Endothelial cell of umbilical vein (primary cell): ENCODE measurements at regions not wholly inside any gene's neighbourhood (a gene's known extent, or its start where the extent isn't known, plus 50 kb on each side); places are given as distances from the start of the nearest gene placed in this dataset.

Experiments
- BruUV-seq: library from RNA; stranded (reverse); fragments of 400-500 nt; replicated peaks from 2 replicates; lab custom pipeline; 2021; lab: Mats Ljungman, UMichigan
- CTCF ChIA-PET: fragments of 300-600, 350-600 bp; sonication (Branson Sonifier 250); formaldehyde crosslinking; loops from one replicate; lab custom pipeline; 2021; ENCODE audit warnings: antibody characterized with exemption, inconsistent platforms; lab: Charles Lee
- POLR2A ChIA-PET: fragments of 300-600, 350-600 bp; sonication (Branson Sonifier 250); formaldehyde crosslinking; loops from one replicate; lab custom pipeline; 2021; ENCODE audit warnings: antibody characterized with exemption, inconsistent platforms; lab: Charles Lee
- DNase-seq: peaks from one replicate; pipeline ENCODE4 v3.0.0-alpha.2; 2011; ENCODE audit warnings: low read depth, low spot score
- FAIRE-seq: peaks from 2 replicates; lab custom pipeline; 2011; peaks lifted over from hg19 to GRCh38; lab: Jason Lieb, UNC
- H2AFZ ChIP-seq: 2 replicates; pipeline ENCODE4 v1.6.0; 2012; ENCODE audit warnings: low read depth, low read length, control low read depth, inconsistent platforms
- H3K27ac ChIP-seq: 2 replicates; pipeline ENCODE4 v1.5.1; 2011; ENCODE audit warnings: low read depth, mild to moderate bottlenecking, control low read depth, low read length, moderate library complexity; ENCODE audit not compliant: insufficient read depth
- H3K27me3 ChIP-seq, 2 experiments: 2 replicates each; pipeline versions ENCODE4 v1.6.0 to v1.6.1; 2011; ENCODE audit warnings: low read length in 2 of 2, mixed read lengths in 1 of 2; ENCODE audit not compliant: control insufficient read depth in 2 of 2, insufficient read depth in 2 of 2
- H3K36me3 ChIP-seq, 2 experiments: 2 replicates in 1 of 2; 3 replicates in 1 of 2; pipeline ENCODE4 v1.5.1; 2011; ENCODE audit warnings: low read length in 2 of 2, mild to moderate bottlenecking in 1 of 2, moderate library complexity in 1 of 2; ENCODE audit not compliant: control insufficient read depth in 2 of 2, insufficient read depth in 2 of 2; ENCODE audit errors: extremely low read depth in 1 of 2
- H3K4me1 ChIP-seq: 3 replicates; pipeline ENCODE4 v1.5.1; 2011; ENCODE audit warnings: mild to moderate bottlenecking, low read length; ENCODE audit not compliant: control insufficient read depth, insufficient read depth; ENCODE audit errors: extremely low read depth
- H3K4me2 ChIP-seq: 2 replicates; pipeline ENCODE4 v1.6.1; 2011; ENCODE audit warnings: low read length, control low read depth, mixed read lengths; ENCODE audit not compliant: insufficient read depth
- H3K4me3 ChIP-seq, 3 experiments: fragments of 200-600 bp in 1 of 3; sonication (generic), shearing (Covaris generic) in 1 of 3; replicated peaks in 1 of 3; 2 replicates each; pipeline ENCODE4 v1.5.1; 2011 to 2016; ENCODE audit warnings: control low read depth in 3 of 3, low read length in 3 of 3, mild to moderate bottlenecking in 2 of 3, inconsistent platforms in 1 of 3, low read depth in 1 of 3, moderate library complexity in 1 of 3; ENCODE audit not compliant: insufficient read depth in 1 of 3
- H3K79me2 ChIP-seq: 2 replicates; pipeline ENCODE4 v1.6.0; 2012; ENCODE audit warnings: low read length, inconsistent platforms; ENCODE audit not compliant: control insufficient read depth, insufficient read depth
- H3K9ac ChIP-seq: replicated peaks from 2 replicates; pipeline ENCODE3; 2011; ENCODE audit warnings: low read length, control low read depth; ENCODE audit not compliant: insufficient read depth; ENCODE audit errors: extremely low read depth
- H3K9me1 ChIP-seq: replicated peaks from 3 replicates; pipeline ENCODE4 v1.6.0; 2011; ENCODE audit warnings: mild to moderate bottlenecking, low read length; ENCODE audit not compliant: control insufficient read depth, insufficient read depth; ENCODE audit errors: extremely low read depth
- H3K9me3 ChIP-seq: replicated peaks from 2 replicates; pipeline ENCODE4 v1.5.1; 2012; ENCODE audit warnings: low read length, inconsistent platforms; ENCODE audit not compliant: control insufficient read depth, insufficient read depth
- H4K20me1 ChIP-seq: replicated peaks from 2 replicates; pipeline ENCODE3; 2011; ENCODE audit warnings: mild to moderate bottlenecking, low read length; ENCODE audit not compliant: control insufficient read depth, insufficient read depth; ENCODE audit errors: extremely low read depth
- CTCF ChIP-seq, 2 donors: IDR thresholded peaks; 1 replicate in 1 of 2; 2 replicates in 1 of 2; pipeline ENCODE4 v1.5.1; 2011; ENCODE audit warnings: low read length in 2 of 2, mild to moderate bottlenecking in 2 of 2, moderate library complexity in 2 of 2, control low read depth in 1 of 2, inconsistent platforms in 1 of 2, low read depth in 1 of 2; ENCODE audit not compliant: insufficient read depth in 1 of 2; ENCODE audit errors: extremely low read depth in 1 of 2
- EZH2 ChIP-seq: IDR thresholded peaks from 2 replicates; pipeline ENCODE4 v1.6.1; 2012; ENCODE audit warnings: borderline replicate concordance, low read depth, mild to moderate bottlenecking, moderate library complexity, low read length, inconsistent platforms; ENCODE audit not compliant: severe bottlenecking
- FOS ChIP-seq: IDR thresholded peaks from 2 replicates; pipeline ENCODE4 v1.6.1; 2011; ENCODE audit warnings: mild to moderate bottlenecking, low read length, moderate library complexity, borderline replicate concordance; ENCODE audit not compliant: insufficient read depth
- GATA2 ChIP-seq: IDR thresholded peaks from 2 replicates; pipeline ENCODE4 v1.7.0; 2011; ENCODE audit warnings: low read depth, mild to moderate bottlenecking, moderate library complexity, mixed read lengths, low read length; ENCODE audit not compliant: insufficient read length, insufficient read depth
- JUN ChIP-seq: IDR thresholded peaks from 2 replicates; pipeline ENCODE4 v1.6.1; 2011; ENCODE audit warnings: borderline replicate concordance, low read depth; ENCODE audit not compliant: insufficient read length, insufficient read depth
- MYC ChIP-seq: IDR thresholded peaks from one replicate; pipeline ENCODE4 v1.6.1; 2011; ENCODE audit warnings: mild to moderate bottlenecking, low read depth, low read length
- POLR2A ChIP-seq: IDR thresholded peaks from 2 replicates; pipeline ENCODE4 v1.6.1; 2012; ENCODE audit warnings: low read depth, mild to moderate bottlenecking, control low read depth, low read length
- POLR2AphosphoS5 ChIP-seq: IDR thresholded peaks from 2 replicates; pipeline ENCODE4 v1.6.1; 2012; ENCODE audit warnings: low read depth, mild to moderate bottlenecking, control low read depth, low read length, moderate library complexity; ENCODE audit not compliant: insufficient read depth
- dilution Hi-C: fragments of 300-500 bp; cut with MboI; formaldehyde crosslinking; loops from one replicate; pipeline ENCODE4 v1.15.0; 2019; ENCODE audit warnings: low sequenced_read_pairs; ENCODE audit not compliant: extremely low pct_ligation_motif_present
- intact Hi-C: fragments of 100-400 bp; cut with micrococcal nuclease; formaldehyde crosslinking; loops from one replicate; pipeline ENCODE4 v1.10.0; 2022
- TF ChIP-seq, protein P1 (sequence below): IDR thresholded peaks from 2 replicates; pipeline ENCODE4 v1.6.1; 2011; ENCODE audit not compliant: insufficient read depth, insufficient read length

- dilution Hi-C loops: no loop called here
- no peak for FAIRE-seq
- intact Hi-C loops: no loop called here
- H3K4me2 ChIP-seq: no peak overlapping the region
- no peaks in the 10 kb centered on the region for H3K9me3 ChIP-seq
- no peak for DNase-seq
- H3K79me2 ChIP-seq: no peaks in the 10 kb centered on the region
- ChIA-PET CTCF (no interaction called here), POLR2A (no interaction called here)
- no peaks in the 10 kb centered on the region for H3K36me3 ChIP-seq
- no peaks in the 10 kb centered on the region for H4K20me1 ChIP-seq
- no peak overlapping the region for H3K4me3 ChIP-seq
- no TSS peak for BruUV-seq
- no peak overlapping the region for H3K27ac ChIP-seq
- H2AFZ ChIP-seq: no peak overlapping the region
- H3K9me1 ChIP-seq: no peaks in the 10 kb centered on the region
- no peak for TF ChIP-seq JUN
- TF ChIP-seq, protein P1, sequence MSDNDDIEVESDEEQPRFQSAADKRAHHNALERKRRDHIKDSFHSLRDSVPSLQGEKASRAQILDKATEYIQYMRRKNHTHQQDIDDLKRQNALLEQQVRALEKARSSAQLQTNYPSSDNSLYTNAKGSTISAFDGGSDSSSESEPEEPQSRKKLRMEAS: no peak
- TF ChIP-seq MYC: no peak
- TF ChIP-seq CTCF (IDR thresholded peaks at IDR 0.05; ENCODE audit: extremely low read depth in 1 of 2, insufficient read depth in 1 of 2, low read depth in 1 of 2, low read length in 2 of 2): no peak
- TF ChIP-seq FOS: no peak
- TF ChIP-seq POLR2AphosphoS5: no peak
- no peaks in the 10 kb centered on the region for H3K4me1 ChIP-seq
- H3K27me3 ChIP-seq: no peaks in the 10 kb centered on the region
- no peak overlapping the region for H3K9ac ChIP-seq
These were observed 249.5 kb downstream of the CBLN4 start for GRCh38 chr20:55755861-55756260.

DNA sequence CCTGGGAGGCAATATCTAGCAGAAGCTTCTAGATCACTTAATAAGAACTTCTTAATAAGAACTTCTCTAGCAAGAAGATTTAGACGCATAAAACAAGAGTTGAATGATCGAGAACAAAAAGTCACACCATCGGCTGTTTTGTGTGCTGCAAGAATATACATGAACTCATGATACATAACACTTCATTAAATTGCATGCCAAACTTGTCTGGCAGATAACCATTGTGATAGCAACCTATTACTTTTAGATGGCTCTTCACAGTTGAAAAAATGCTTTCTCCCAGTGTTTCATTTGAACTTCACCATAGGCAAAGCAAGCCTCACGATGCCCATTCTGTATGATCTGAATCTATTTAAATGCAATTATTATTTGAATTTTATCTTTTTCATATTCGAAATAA is 249.9 kb downstream of the CBLN4 start:
- Histone ChIP-seq H3K4me1 (no peaks in the 10 kb centered on the region), H3K27me3 (no peaks in the 10 kb centered on the region), H3K9me1 (no peaks in the 10 kb centered on the region), H3K27ac (no peak overlapping the region), H3K4me2 (no peak overlapping the region), H2AFZ (no peak overlapping the region), H3K9me3 (no peaks in the 10 kb centered on the region), H4K20me1 (no peaks in the 10 kb centered on the region), H3K9ac (no peak overlapping the region), H3K4me3 (no peak overlapping the region), H3K79me2 (no peaks in the 10 kb centered on the region), H3K36me3 (no peaks in the 10 kb centered on the region)
- ChIA-PET CTCF (no interaction called here), POLR2A (no interaction called here)
- intact Hi-C loops (no loop called here), dilution Hi-C loops (no loop called here)
- no peak for DNase-seq
- FAIRE-seq: no peak
- no peak for TF ChIP-seq GATA2
- TF ChIP-seq, protein P1: no peak
- TF ChIP-seq CTCF (IDR thresholded peaks at IDR 0.05; ENCODE audit: extremely low read depth in 1 of 2, insufficient read depth in 1 of 2, low read depth in 1 of 2, low read length in 2 of 2): no peak
- TF ChIP-seq FOS: no peak
- no peak for TF ChIP-seq POLR2A
- TF ChIP-seq EZH2: no peak
- no TSS peak for BruUV-seq
